Activated CD4-positive, alpha-beta T cell treated with anti-CD3 and anti-CD28 coated beads, Interleukin-2, Interleukin-6, amounts not matched to agents 100 ng/mL and 50 ng/mL, durations not matched to agents 16 hours and 8 hours (primary cell): ENCODE measurements at regions not wholly inside any gene's neighbourhood (a gene's known extent, or its start where the extent isn't known, plus 50 kb on each side); places are given as distances from the start of the nearest gene placed in this dataset.
"Not testable (repeated sequence)": the region's sequence is repeated elsewhere in the genome, so short reads cannot be mapped to it uniquely, and the experiment has no call there.

Experiments
- DNase-seq: peaks from one replicate; pipeline ENCODE4 v3.0.0-alpha.2; 2020

GRCh38 chr16:54985156-54985555, 54.5 kb downstream of the IRX5 start:
- DNase-seq: no peak

GRCh38 chr16:54985668-54986067, 55.0 kb downstream of the IRX5 start:
- no peak for DNase-seq

GRCh38 chr16:54986409-54986808, 55.7 kb downstream of the IRX5 start:
- DNase-seq: no peak

GRCh38 chr16:54987081-54987480, 56.4 kb downstream of the IRX5 start:
- DNase-seq: no peak

GRCh38 chr16:54991525-54991924, 60.9 kb downstream of the IRX5 start:
- DNase-seq: no peak

- DNase-seq: not testable (repeated sequence)
Observed at GRCh38 chr16:54991946-54992345, 61.3 kb downstream of the IRX5 start.

GRCh38 chr16:54993106-54993895, 62.6 kb downstream of the IRX5 start:
- no peak for DNase-seq

GRCh38 chr16:54996186-54996585, 65.5 kb downstream of the IRX5 start:
- DNase-seq: no peak

GRCh38 chr16:54998834-54999233, 68.2 kb downstream of the IRX5 start:
- no peak for DNase-seq

- DNase-seq: no peak
Observed at GRCh38 chr16:54999481-54999880, 68.8 kb downstream of the IRX5 start.

GRCh38 chr16:55000595-55000994, 69.9 kb downstream of the IRX5 start:
- no peak for DNase-seq

- DNase-seq: no peak
Observed at GRCh38 chr16:55001931-55002330, 71.3 kb downstream of the IRX5 start.

GRCh38 chr16:55002419-55002818, 71.8 kb downstream of the IRX5 start:
- DNase-seq: no peak

GRCh38 chr16:55003306-55003705, 72.6 kb downstream of the IRX5 start:
- no peak for DNase-seq

GRCh38 chr16:55003916-55004315, 73.3 kb downstream of the IRX5 start:
- DNase-seq: no peak

- DNase-seq: no peak
Observed at GRCh38 chr16:55007504-55007903, 76.8 kb downstream of the IRX5 start.

- DNase-seq: no peak
Observed at GRCh38 chr16:55008836-55009510, 78.3 kb downstream of the IRX5 start.

GRCh38 chr16:55009581-55009980, 78.9 kb downstream of the IRX5 start:
- DNase-seq: no peak

- no peak for DNase-seq
Observed at GRCh38 chr16:55010492-55011160, 80.0 kb downstream of the IRX5 start.

- no peak for DNase-seq
Observed at GRCh38 chr16:55012362-55012761, 81.7 kb downstream of the IRX5 start.

GRCh38 chr16:55012793-55013192, 82.1 kb downstream of the IRX5 start:
- no peak for DNase-seq

- no peak for DNase-seq
Observed at GRCh38 chr16:55014022-55014421, 83.4 kb downstream of the IRX5 start.

GRCh38 chr16:55015181-55015913, 84.7 kb downstream of the IRX5 start:
- no peak for DNase-seq
